Esophagus (tissue), 2 donors: ENCODE measurements at regions not wholly inside any gene's neighbourhood (a gene's known extent, or its start where the extent isn't known, plus 50 kb on each side); places are given as distances from the start of the nearest gene placed in this dataset.
"Not testable (repeated sequence)": the region's sequence is repeated elsewhere in the genome, so short reads cannot be mapped to it uniquely, and the experiment has no call there.

ENCODE experiments used
- H3K27ac ChIP-seq, 2 donors: one replicate each; pipeline ENCODE4 v1.5.1; 2013; ENCODE audit warnings: low read depth in 2 of 2, mild to moderate bottlenecking in 2 of 2, inconsistent platforms in 1 of 2, low read length in 1 of 2, moderate library complexity in 1 of 2
- H3K27me3 ChIP-seq, 2 donors: one replicate each; pipeline ENCODE4 v1.6.1; 2013; ENCODE audit warnings: low read length in 2 of 2, control low read depth in 1 of 2, mild to moderate bottlenecking in 1 of 2; ENCODE audit not compliant: insufficient read depth in 2 of 2, control insufficient read depth in 1 of 2
- H3K36me3 ChIP-seq, 2 donors: one replicate each; pipeline ENCODE4 v1.6.1; 2013; ENCODE audit warnings: low read length in 1 of 2; ENCODE audit not compliant: control insufficient read depth in 2 of 2, insufficient read depth in 2 of 2
- H3K4me1 ChIP-seq, 2 donors: one replicate each; pipeline ENCODE4 v1.6.1; 2013; ENCODE audit warnings: low read length in 1 of 2; ENCODE audit not compliant: control insufficient read depth in 2 of 2, insufficient read depth in 2 of 2
- H3K4me3 ChIP-seq, 2 donors: one replicate each; pipeline ENCODE4 v1.5.1; 2013; ENCODE audit warnings: low read length in 2 of 2, mild to moderate bottlenecking in 2 of 2, low read depth in 1 of 2, moderate library complexity in 1 of 2
- H3K9me3 ChIP-seq, 2 donors: one replicate each; pipeline ENCODE4 v1.6.1; 2013; ENCODE audit warnings: mild to moderate bottlenecking in 2 of 2, low read depth in 1 of 2, low read length in 1 of 2, moderate library complexity in 1 of 2; ENCODE audit not compliant: control insufficient read depth in 2 of 2, insufficient read depth in 1 of 2
- WGBS, 2 donors: extraction: QIAGEN DNeasy Blood & Tissue Kit; methylation state at CpG; one replicate each; pipeline ENCODE4 v1.1.7; 2013; 5-methylcytosine and 5-hydroxymethylcytosine counted together
- donor health status: healthy with polysubstance abuse.
- donor health status: Bipolar disorder and iron deficiency.

DNA sequence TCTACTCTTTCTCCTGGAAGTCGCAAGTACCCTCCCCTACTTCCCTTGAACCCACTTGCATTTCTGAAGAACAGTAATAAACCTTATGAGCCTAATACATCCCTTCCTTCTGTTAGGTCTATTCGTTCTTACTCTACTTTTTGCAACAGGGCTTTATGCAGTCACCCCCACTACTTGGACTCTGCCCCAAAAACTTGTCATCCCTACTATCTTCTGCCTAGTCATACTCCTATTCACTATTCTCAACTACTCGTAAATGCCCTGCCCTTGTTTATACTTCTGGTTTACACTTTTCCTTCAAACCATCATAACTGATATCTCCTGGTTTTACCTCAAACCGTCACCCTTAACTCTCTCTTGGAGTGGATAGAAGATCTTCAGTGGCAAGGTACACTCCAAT lies 55.2 kb upstream of the SLIT2 start:
- WGBS, 2 donors: 84 to 88% methylated on average over 4 of the region's 4 CpGs
- Histone ChIP-seq H3K27me3 (no peaks in the 10 kb centered on the region), H3K4me1 (no peaks in the 10 kb centered on the region)

DNA sequence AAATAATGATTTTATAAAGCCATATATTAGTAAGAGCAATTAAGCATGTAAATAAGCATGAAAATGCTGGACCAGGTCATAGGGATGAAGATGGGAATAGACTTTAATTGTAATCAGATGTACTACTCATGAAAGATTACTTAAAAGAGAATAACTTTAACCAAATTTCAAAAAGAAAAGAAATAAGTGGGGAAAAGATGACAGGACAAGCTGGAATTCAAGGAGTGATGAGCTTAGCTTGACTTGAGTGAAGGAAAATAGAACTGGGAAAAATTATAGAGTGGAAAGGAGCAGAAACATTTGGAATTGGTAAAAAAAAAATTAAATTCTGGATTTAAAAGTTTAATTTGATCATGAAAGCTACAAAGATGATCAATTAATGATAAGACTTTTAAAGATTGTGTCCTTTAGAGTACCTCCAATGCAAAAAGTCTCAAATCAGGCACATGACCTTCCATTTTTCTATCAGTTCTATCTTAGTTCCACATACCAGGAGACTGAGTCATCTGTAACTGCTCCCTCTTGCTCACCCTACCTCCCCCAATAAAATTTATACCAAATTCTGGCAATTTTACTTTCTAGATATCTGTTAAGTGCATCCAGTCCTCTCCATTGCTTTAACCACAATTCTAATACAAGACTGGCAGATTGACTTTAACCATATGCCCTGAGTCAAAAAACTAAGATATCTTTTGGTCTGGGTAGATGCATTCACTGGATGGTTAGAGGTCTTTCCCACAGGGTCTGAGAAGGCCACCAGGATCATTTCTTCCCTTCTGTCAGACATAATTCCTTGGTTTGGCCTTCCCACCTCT lies 56.4 kb upstream of the SLIT2 start:
- H3K27ac ChIP-seq: no peak overlapping the region
- no peaks in the 10 kb centered on the region for H3K4me1 ChIP-seq
- no peak overlapping the region for H3K4me3 ChIP-seq
- H3K36me3 ChIP-seq: no peaks in the 10 kb centered on the region
- H3K27me3 ChIP-seq: no peaks in the 10 kb centered on the region
- H3K9me3 ChIP-seq: no peaks in the 10 kb centered on the region

More for the DNA sequence above, 55.2 kb upstream of the SLIT2 start:
- no peaks in the 10 kb centered on the region for H3K36me3 ChIP-seq
- H3K4me3 ChIP-seq: no peak overlapping the region
- H3K27ac ChIP-seq: no peak overlapping the region
- no peaks in the 10 kb centered on the region for H3K9me3 ChIP-seq

DNA sequence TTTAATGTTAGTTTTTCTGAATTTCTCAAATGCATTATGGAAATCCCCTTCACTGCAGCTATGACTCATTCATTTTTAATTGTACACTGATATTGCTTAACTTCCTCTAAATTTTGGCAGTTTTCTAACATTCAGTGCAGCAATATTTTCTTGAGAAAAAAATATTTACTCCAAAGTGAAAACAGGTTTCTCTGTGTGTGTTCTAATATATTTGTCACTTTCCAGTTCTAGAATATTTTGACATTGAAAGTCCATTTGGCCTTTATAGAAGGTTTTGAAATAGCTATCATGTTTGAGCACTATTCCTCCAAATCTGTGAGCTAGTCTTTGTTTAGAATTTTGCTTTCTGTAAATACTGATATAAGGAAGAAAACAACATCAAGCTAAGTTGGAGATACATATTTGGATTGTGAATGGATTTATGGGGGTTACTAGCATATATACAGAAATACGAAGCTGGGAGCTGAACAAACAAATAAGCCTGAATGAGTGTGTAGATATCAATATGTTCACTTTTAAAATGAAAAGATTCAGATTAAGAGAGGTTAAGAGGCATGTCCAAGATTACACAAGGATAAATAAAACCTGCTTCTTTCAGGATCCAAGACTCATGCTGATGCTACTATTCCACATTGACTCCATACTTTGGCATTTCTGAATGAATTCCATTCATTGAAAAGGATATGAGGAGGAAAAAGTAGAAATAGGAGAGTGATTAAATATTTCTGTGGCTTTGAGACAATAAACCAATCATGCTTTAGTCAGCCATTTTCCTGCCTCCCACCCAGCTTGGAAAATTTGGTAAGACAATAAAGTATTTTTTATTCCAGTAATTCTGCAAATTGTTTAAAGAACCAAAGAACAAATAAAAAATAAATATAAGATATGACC lies 57.3 kb upstream of the SLIT2 start:
- 31 to 53% methylated on average over 1 of the region's 1 CpG for WGBS, 2 donors
- no peaks in the 10 kb centered on the region for H3K9me3 ChIP-seq
- no peaks in the 10 kb centered on the region for H3K27me3 ChIP-seq
- H3K4me1 ChIP-seq: no peaks in the 10 kb centered on the region
- no peak overlapping the region for H3K27ac ChIP-seq
- H3K4me3 ChIP-seq: no peak overlapping the region
- no peaks in the 10 kb centered on the region for H3K36me3 ChIP-seq

DNA sequence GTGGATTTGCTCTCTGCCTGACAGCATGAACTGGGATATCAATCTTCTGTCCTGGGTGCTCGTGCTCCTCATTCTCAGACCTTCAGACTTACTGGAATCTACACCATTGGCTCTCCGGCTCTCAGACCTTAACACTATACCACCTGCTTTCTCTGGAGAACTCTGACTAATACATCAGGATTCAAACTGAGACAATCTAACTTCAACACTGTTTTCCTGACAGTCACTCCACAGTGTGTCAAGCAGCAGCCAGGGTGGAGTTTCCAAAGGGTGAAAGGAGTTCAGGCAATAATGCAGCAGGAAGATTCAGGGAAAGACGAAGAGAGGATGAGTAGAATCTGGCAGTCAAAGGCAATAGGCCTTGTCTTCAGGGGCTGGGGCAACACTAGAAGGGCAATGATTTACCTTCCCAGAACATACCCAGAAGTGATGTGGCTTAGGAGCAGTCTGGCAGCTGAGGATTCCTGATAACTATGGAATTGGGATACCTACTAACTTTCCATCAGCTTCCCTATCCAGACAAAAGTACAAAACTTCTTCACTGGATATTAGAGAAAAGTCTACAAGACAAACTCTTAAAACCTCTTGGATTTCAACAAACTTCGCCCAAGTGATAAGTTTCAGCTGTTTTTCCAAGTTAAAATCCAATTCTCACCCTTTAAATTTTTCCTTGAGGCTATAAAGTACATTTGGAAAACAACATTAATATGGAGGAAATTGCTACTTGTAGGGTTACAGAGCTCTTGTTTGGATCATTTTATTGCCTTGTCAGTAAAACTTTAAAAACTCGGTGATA lies 58.4 kb upstream of the SLIT2 start:
- Histone ChIP-seq H3K36me3 (no peaks in the 10 kb centered on the region), H3K27ac (peak overlapping the region in 1 of 2 donors; percentile 22), H3K27me3 (no peaks in the 10 kb centered on the region), H3K4me3 (no peak overlapping the region), H3K9me3 (no peaks in the 10 kb centered on the region), H3K4me1 (no peaks in the 10 kb centered on the region)
- 55 to 57% methylated on average over 5 of the region's 5 CpGs for WGBS, 2 donors

DNA sequence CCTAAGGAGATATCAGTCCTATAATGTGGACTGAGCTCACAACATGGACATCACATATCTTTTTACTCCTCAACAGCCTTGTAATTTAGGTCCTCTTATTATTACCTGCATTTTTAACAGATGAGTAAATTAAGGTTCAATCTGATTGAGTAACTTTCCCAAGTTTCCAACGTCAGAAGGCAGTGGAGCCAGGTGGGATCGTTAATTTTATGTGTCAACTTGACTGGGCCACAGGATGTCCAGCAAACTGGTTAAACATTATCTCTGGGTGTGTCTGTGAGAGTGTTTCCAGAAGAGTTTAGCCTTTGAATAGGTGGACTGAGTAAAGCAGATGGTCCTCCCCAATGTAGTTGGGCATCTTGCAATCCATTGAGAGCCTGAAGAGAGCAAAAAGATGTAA lies 59.0 kb upstream of the SLIT2 start:
- Histone ChIP-seq H3K9me3 (no peaks in the 10 kb centered on the region), H3K4me3 (no peak overlapping the region), H3K27me3 (no peaks in the 10 kb centered on the region), H3K4me1 (no peaks in the 10 kb centered on the region), H3K36me3 (no peaks in the 10 kb centered on the region), H3K27ac (no peak overlapping the region)
- 57 to 58% methylated on average over 2 of the region's 2 CpGs for WGBS, 2 donors

DNA sequence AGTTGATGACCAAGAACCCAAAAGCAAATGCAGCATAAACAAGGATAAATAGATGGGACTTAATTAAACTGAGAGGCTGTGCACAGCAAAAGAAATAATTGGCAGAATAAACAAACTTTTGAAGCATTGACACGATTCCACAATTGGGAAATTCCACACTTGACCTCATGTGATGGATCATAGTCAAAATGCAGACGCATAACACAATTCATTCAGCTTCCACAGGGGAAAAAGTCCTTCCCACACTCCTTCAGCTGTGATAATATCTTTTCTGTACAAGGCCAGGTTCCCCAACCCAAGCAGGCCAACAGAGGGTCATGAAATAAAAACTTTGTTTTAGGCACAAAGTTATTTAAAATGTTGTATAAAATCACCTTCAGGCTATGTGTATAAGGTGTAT lies 66.6 kb upstream of the SLIT2 start:
- H3K4me3 ChIP-seq: no peak overlapping the region
- no peaks in the 10 kb centered on the region for H3K36me3 ChIP-seq
- H3K9me3 ChIP-seq: no peaks in the 10 kb centered on the region
- H3K4me1 ChIP-seq: no peaks in the 10 kb centered on the region
- no peaks in the 10 kb centered on the region for H3K27me3 ChIP-seq
- WGBS, 2 donors: 32 to 41% methylated on average over 2 of the region's 2 CpGs
- H3K27ac ChIP-seq: no peak overlapping the region

DNA sequence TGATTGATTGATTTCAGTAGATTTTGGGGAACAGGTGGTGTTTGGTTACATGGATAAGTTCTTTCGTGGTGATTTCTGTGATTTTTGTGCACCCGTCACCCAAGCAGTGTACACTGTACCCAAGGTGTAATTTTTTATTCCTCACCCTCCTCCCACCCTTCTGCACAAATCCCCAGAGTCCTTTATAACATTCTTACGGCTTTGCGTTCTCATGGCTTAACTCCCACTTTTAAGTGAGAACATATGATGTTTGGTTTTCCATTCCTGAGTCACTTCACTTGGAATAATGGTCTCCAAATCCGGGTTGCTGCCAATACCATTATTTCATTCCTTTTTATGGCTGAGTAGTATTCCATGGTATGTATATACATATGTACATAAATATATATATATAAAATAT lies 68.6 kb upstream of the SLIT2 start:
- not testable (repeated sequence) for H3K36me3 ChIP-seq, H3K27ac ChIP-seq, H3K27me3 ChIP-seq, H3K4me1 ChIP-seq, H3K9me3 ChIP-seq, H3K4me3 ChIP-seq
- WGBS, 2 donors: 81 to 88% methylated on average over 5 of the region's 5 CpGs

DNA sequence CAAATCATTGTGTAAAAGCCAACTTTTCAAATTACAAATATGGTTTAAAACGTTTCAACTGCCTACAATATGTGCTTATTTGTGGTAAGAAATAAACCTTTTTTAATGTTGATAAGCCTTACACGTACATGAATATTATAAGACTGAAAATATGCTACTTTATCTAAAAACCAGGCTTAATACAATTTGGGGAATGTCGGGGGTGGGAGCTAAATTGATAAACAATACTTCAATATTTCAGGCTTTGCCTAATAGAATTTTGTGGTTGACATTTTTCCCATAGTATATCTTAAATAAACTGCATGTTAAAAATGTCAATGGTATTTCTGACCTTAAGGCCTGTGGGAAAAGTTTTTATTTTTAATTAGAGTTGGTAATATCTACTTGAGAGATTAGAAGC lies 69.8 kb upstream of the SLIT2 start:
- peaks cover 3 to 4% of the 10 kb centered on the region in 2 donors for H3K9me3 ChIP-seq
- no peak overlapping the region for H3K27ac ChIP-seq
- WGBS, 2 donors: 61 to 63% methylated on average over 3 of the region's 3 CpGs
- H3K4me3 ChIP-seq: no peak overlapping the region
- no peaks in the 10 kb centered on the region for H3K4me1 ChIP-seq
- no peaks in the 10 kb centered on the region for H3K36me3 ChIP-seq
- H3K27me3 ChIP-seq: no peaks in the 10 kb centered on the region

DNA sequence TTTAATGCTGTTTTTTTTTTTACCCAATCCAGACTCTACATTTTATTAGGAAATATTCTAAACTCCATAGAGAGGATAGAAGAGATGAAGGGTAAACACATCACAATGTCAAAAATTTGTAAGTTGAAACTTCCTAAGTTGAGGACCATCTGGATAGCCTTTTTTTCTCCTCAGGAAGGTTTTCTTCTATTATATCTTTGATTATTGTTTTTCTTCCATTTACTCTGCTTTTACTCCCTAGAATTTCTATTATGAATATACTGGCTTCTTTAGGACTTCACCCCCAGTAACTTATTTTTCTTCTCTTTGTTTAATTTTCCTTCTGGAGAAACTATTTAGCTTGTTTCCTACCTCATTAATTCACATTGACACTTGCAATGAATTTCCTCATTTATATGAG lies 71.2 kb upstream of the SLIT2 start:
- Histone ChIP-seq H3K27ac (no peak overlapping the region), H3K36me3 (no peaks in the 10 kb centered on the region)

More for the DNA sequence above, 71.2 kb upstream of the SLIT2 start:
- H3K9me3 ChIP-seq: peaks cover 3 to 4% of the 10 kb centered on the region in 2 donors
- H3K4me1 ChIP-seq: no peaks in the 10 kb centered on the region
- no peak overlapping the region for H3K4me3 ChIP-seq
- H3K27me3 ChIP-seq: no peaks in the 10 kb centered on the region
